ENCODE measurements at regions not wholly inside any gene's neighbourhood (a gene's known extent, or its start where the extent isn't known, plus 50 kb on each side); places are given as distances from the start of the nearest gene placed in this dataset.

DNA sequence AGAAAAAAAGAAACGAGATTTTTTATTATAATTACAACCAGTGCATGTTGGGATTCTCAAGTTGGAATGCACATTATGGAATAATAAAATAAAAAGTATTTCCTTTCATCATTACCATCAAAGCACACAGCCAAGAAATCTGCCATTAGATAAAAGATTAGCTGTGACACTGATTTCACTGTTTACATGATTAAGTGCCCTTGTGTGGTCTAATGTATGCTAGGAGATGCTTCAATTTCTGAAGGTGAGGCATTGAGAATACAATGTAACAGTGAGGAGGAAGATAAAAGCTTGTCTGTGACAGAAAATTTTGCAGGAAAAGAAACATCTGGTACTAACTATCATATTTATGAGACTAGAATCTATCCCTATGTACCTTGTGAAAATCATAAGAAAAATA, 409.7 kb upstream of the PRMT6 start:
- Histone ChIP-seq H3K9me3 (replicated peaks in 1 of 2; ENCODE audit: control insufficient read depth in 1 of 2, insufficient read depth in 1 of 2, low read length in 2 of 2) (no peaks in the 10 kb centered on the region), H2AFZ (ENCODE audit: insufficient read depth, low read depth, low read length, poor library complexity, severe bottlenecking) (no peak overlapping the region), H3K79me2 (ENCODE audit: insufficient read depth, low read length) (no peaks in the 10 kb centered on the region), H3K9ac (ENCODE audit: insufficient read depth, low read length, poor library complexity, severe bottlenecking) (no peak overlapping the region), H4K20me1 (ENCODE audit: insufficient read depth, low read length) (no peaks in the 10 kb centered on the region), H3K27me3 (ENCODE audit: control insufficient read depth in 2 of 2, insufficient read depth in 2 of 2, low read length in 2 of 2) (no peaks in the 10 kb centered on the region), H3K36me3 (replicated peaks in 1 of 2; ENCODE audit: control insufficient read depth in 1 of 2, insufficient read depth in 2 of 2, low read length in 2 of 2) (no peaks in the 10 kb centered on the region), H3K4me3 (replicated peaks in 1 of 3; ENCODE audit: low read depth in 2 of 3, low read length in 3 of 3) (no peak overlapping the region), H3K4me2 (replicated peaks; ENCODE audit: extremely low read depth, low read length, poor library complexity, severe bottlenecking) (no peak overlapping the region), H3K27ac (ENCODE audit: low read depth in 1 of 2, low read length in 2 of 2) (no peak overlapping the region), H3K4me1 (ENCODE audit: control insufficient read depth in 1 of 2, insufficient read depth in 2 of 2, low read length in 2 of 2) (no peaks in the 10 kb centered on the region)
- H3K9me3 Mint-ChIP-seq, result peaks cover 0 to 4% (median 1%) of the 10 kb centered on the region in 7 donors
- no peaks in the 10 kb centered on the region for H3K4me1 Mint-ChIP-seq
- WGBS (ENCODE audit: insufficient coverage), result no CpG with 5 or more reads among the region's 1 CpG
- no peak overlapping the region for H3K27ac Mint-ChIP-seq
- intact Hi-C loops (cut with micrococcal nuclease), result no loop called here
- TF ChIP-seq, protein P1, sequence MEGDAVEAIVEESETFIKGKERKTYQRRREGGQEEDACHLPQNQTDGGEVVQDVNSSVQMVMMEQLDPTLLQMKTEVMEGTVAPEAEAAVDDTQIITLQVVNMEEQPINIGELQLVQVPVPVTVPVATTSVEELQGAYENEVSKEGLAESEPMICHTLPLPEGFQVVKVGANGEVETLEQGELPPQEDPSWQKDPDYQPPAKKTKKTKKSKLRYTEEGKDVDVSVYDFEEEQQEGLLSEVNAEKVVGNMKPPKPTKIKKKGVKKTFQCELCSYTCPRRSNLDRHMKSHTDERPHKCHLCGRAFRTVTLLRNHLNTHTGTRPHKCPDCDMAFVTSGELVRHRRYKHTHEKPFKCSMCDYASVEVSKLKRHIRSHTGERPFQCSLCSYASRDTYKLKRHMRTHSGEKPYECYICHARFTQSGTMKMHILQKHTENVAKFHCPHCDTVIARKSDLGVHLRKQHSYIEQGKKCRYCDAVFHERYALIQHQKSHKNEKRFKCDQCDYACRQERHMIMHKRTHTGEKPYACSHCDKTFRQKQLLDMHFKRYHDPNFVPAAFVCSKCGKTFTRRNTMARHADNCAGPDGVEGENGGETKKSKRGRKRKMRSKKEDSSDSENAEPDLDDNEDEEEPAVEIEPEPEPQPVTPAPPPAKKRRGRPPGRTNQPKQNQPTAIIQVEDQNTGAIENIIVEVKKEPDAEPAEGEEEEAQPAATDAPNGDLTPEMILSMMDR (IDR thresholded peaks at IDR 0.05), result no peak
- no peak overlapping the region for H3K4me3 Mint-ChIP-seq
- H3K36me3 Mint-ChIP-seq, result no peaks in the 10 kb centered on the region
- H3K27me3 Mint-ChIP-seq (ENCODE audit: low read depth in 3 of 3), result no peaks in the 10 kb centered on the region
- DNase-seq, result no peak

DNA sequence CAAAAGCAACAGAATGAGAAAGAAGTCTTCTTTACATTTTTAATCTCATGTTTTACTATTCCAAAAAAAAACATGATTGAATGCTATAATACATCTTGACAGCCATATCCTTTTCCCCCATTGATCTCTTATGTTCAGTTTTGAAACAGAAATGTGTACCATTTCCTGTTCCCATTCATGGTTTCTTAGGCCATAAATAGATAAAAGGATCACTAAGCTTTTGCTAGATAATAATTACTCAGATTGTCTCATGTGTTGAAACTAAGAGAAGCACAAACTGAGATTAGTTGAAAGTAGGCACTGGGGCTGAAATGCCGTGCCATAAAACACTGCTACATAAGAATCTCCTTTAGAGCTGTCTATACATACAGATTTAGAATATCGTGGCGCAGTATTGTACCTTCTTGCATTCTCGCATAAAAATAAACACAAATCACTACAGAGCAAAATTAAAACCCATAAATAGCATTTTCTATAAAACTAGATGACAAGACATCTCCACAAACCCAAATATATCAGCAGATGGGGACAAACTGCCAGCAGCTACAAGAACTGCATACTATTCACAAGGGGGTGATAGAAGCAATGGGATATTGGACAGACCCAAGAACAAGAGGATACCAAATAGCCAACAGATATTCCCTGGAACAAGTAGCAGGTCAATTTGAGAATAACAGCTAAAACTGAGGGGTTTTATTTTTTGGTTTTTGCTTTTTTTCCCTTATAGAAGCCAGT, 405.3 kb upstream of the PRMT6 start:
- Histone ChIP-seq H3K4me2 (replicated peaks; ENCODE audit: extremely low read depth, low read length, poor library complexity, severe bottlenecking) (no peak overlapping the region), H3K4me3 (replicated peaks in 1 of 3; ENCODE audit: low read depth in 2 of 3, low read length in 3 of 3) (no peak overlapping the region), H3K79me2 (ENCODE audit: insufficient read depth, low read length) (no peaks in the 10 kb centered on the region), H3K9me3 (replicated peaks in 1 of 2; ENCODE audit: control insufficient read depth in 1 of 2, insufficient read depth in 1 of 2, low read length in 2 of 2) (peaks cover 6 to 8% of the 10 kb centered on the region in 2 donors), H3K4me1 (ENCODE audit: control insufficient read depth in 1 of 2, insufficient read depth in 2 of 2, low read length in 2 of 2) (no peaks in the 10 kb centered on the region), H3K9ac (ENCODE audit: insufficient read depth, low read length, poor library complexity, severe bottlenecking) (no peak overlapping the region), H3K27ac (ENCODE audit: low read depth in 1 of 2, low read length in 2 of 2) (no peak overlapping the region), H3K27me3 (ENCODE audit: control insufficient read depth in 2 of 2, insufficient read depth in 2 of 2, low read length in 2 of 2) (no peaks in the 10 kb centered on the region), H4K20me1 (ENCODE audit: insufficient read depth, low read length) (no peaks in the 10 kb centered on the region), H3K36me3 (replicated peaks in 1 of 2; ENCODE audit: control insufficient read depth in 1 of 2, insufficient read depth in 2 of 2, low read length in 2 of 2) (no peaks in the 10 kb centered on the region), H2AFZ (ENCODE audit: insufficient read depth, low read depth, low read length, poor library complexity, severe bottlenecking) (no peak overlapping the region)
- Mint-ChIP-seq H3K4me3 (no peak overlapping the region), H3K4me1 (no peaks in the 10 kb centered on the region), H3K27ac (no peak overlapping the region), H3K9me3 (peaks cover 0 to 11% (median 4%) of the 10 kb centered on the region in 7 donors), H3K27me3 (ENCODE audit: low read depth in 3 of 3) (peaks cover 0 to 2% (median 0%) of the 10 kb centered on the region in 3 donors), H3K36me3 (no peaks in the 10 kb centered on the region)
- intact Hi-C loops (cut with micrococcal nuclease), result no loop called here
- no peak for DNase-seq
- WGBS (ENCODE audit: insufficient coverage), result 95% methylated on average over 4 of the region's 4 CpGs
- TF ChIP-seq, protein P1 (IDR thresholded peaks at IDR 0.05), result no peak
